ENCODE measurements at regions not wholly inside any gene's neighbourhood (a gene's known extent, or its start where the extent isn't known, plus 50 kb on each side); places are given as distances from the start of the nearest gene placed in this dataset.

DNA sequence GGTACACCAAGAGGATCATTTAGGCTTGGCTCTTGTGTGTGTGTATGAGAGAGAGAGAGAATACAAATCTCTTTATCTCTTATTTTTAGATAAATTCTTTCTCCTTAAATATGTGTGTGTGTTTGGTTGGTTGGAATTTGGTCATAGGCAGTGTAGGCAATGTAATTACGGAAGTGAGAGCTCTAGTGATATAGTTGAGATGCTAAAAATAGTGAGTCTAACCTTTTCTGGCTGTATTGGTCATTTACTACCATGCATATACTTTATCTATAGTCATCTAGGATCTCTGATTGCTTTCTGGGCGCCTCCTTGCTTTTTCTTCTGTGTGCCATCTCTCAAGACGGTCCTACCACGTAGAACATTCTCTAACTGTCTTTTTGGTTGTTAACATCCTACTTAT, 250.2 kb downstream of the NUF2 start:
- H3K4me1 ChIP-seq (ENCODE audit: low read length), result no peaks in the 10 kb centered on the region
- H3K79me2 ChIP-seq (ENCODE audit: low read length), result no peaks in the 10 kb centered on the region
- H3K27me3 ChIP-seq (ENCODE audit: low read depth, low read length), result no peaks in the 10 kb centered on the region
- no peaks in the 10 kb centered on the region for H4K20me1 ChIP-seq (ENCODE audit: insufficient read depth, low read length)
- no peak for TF ChIP-seq EZH2phosphoT487 (IDR thresholded peaks at IDR 0.05; ENCODE audit: low read depth)
- TF ChIP-seq, protein P1, sequence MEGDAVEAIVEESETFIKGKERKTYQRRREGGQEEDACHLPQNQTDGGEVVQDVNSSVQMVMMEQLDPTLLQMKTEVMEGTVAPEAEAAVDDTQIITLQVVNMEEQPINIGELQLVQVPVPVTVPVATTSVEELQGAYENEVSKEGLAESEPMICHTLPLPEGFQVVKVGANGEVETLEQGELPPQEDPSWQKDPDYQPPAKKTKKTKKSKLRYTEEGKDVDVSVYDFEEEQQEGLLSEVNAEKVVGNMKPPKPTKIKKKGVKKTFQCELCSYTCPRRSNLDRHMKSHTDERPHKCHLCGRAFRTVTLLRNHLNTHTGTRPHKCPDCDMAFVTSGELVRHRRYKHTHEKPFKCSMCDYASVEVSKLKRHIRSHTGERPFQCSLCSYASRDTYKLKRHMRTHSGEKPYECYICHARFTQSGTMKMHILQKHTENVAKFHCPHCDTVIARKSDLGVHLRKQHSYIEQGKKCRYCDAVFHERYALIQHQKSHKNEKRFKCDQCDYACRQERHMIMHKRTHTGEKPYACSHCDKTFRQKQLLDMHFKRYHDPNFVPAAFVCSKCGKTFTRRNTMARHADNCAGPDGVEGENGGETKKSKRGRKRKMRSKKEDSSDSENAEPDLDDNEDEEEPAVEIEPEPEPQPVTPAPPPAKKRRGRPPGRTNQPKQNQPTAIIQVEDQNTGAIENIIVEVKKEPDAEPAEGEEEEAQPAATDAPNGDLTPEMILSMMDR (IDR thresholded peaks at IDR 0.05; ENCODE audit: low read depth, low read length), result no peak
- H3K4me3 ChIP-seq (ENCODE audit: low read length), result no peak overlapping the region
- H3K36me3 ChIP-seq (replicated peaks; ENCODE audit: low read depth, low read length), result no peaks in the 10 kb centered on the region
- H2AFZ ChIP-seq (ENCODE audit: low read depth, low read length), result no peak overlapping the region
- no peak overlapping the region for H3K27ac ChIP-seq (ENCODE audit: low read length)
- no peak overlapping the region for H3K9ac ChIP-seq (ENCODE audit: low read length)
- H3K9me3 ChIP-seq (ENCODE audit: insufficient read depth, low read length), result no peaks in the 10 kb centered on the region
- H3K4me2 ChIP-seq (ENCODE audit: low read length), result no peak overlapping the region

DNA sequence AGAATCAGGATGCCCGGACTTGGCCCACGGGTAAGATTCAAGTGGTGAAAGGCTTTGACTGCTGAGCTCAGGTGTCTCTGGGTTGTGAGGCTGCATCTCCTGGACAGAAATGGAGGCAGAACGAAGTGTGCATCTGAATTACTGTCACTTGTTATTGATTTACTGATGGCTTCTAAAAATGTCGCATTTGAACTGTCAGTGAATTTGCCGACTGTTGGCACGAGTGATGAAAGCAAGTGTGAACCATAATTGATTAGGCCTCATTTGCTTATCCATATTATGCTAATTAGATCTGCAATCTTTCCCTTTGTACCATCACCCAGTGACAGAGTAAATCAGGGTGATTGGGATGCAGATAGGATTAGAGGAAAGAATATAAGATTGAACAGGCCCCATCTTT, 252.4 kb downstream of the NUF2 start:
- no peaks in the 10 kb centered on the region for H3K9me3 ChIP-seq (ENCODE audit: insufficient read depth, low read length)
- H3K27ac ChIP-seq (ENCODE audit: low read length), result no peak overlapping the region
- no peak overlapping the region for H2AFZ ChIP-seq (ENCODE audit: low read depth, low read length)
- no peaks in the 10 kb centered on the region for H3K36me3 ChIP-seq (replicated peaks; ENCODE audit: low read depth, low read length)
- H3K4me3 ChIP-seq (ENCODE audit: low read length), result no peak overlapping the region
- no peaks in the 10 kb centered on the region for H4K20me1 ChIP-seq (ENCODE audit: insufficient read depth, low read length)
- H3K4me1 ChIP-seq (ENCODE audit: low read length), result no peaks in the 10 kb centered on the region
- no peaks in the 10 kb centered on the region for H3K27me3 ChIP-seq (ENCODE audit: low read depth, low read length)
- no peak overlapping the region for H3K9ac ChIP-seq (ENCODE audit: low read length)
- TF ChIP-seq, protein P1 (IDR thresholded peaks at IDR 0.05; ENCODE audit: low read depth, low read length), result no peak
- no peaks in the 10 kb centered on the region for H3K79me2 ChIP-seq (ENCODE audit: low read length)
- no peak overlapping the region for H3K4me2 ChIP-seq (ENCODE audit: low read length)

DNA sequence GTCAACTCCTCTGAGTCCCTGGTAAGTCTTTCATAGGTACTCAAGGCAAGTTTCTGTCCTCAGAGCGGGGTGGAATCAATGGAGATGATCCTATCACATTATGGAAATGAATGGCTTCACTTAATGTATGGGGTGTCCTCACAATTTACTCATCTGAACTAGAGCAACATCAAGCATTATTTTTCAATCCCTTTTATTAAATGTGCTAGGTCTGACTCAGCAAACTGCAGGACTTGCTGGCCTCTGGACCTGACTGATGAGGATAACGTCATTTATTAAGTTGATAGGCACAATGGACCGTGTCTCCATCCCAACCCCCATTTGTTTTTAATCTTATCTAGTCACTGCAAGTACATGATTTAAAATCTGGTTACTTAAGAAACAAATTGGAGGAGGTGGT, 259.2 kb downstream of the NUF2 start:
- Histone ChIP-seq H3K9ac (ENCODE audit: low read length) (no peak overlapping the region), H2AFZ (ENCODE audit: low read depth, low read length) (no peak overlapping the region), H4K20me1 (ENCODE audit: insufficient read depth, low read length) (no peaks in the 10 kb centered on the region), H3K4me3 (ENCODE audit: low read length) (no peak overlapping the region), H3K4me1 (ENCODE audit: low read length) (no peaks in the 10 kb centered on the region), H3K27ac (ENCODE audit: low read length) (no peak overlapping the region), H3K9me3 (ENCODE audit: insufficient read depth, low read length) (no peaks in the 10 kb centered on the region), H3K27me3 (ENCODE audit: low read depth, low read length) (no peaks in the 10 kb centered on the region), H3K36me3 (replicated peaks; ENCODE audit: low read depth, low read length) (no peaks in the 10 kb centered on the region), H3K79me2 (ENCODE audit: low read length) (no peaks in the 10 kb centered on the region), H3K4me2 (ENCODE audit: low read length) (no peak overlapping the region)
- TF ChIP-seq EZH2phosphoT487 (IDR thresholded peaks at IDR 0.05; ENCODE audit: low read depth), result no peak
- TF ChIP-seq, protein P1 (IDR thresholded peaks at IDR 0.05; ENCODE audit: low read depth, low read length), result no peak

DNA sequence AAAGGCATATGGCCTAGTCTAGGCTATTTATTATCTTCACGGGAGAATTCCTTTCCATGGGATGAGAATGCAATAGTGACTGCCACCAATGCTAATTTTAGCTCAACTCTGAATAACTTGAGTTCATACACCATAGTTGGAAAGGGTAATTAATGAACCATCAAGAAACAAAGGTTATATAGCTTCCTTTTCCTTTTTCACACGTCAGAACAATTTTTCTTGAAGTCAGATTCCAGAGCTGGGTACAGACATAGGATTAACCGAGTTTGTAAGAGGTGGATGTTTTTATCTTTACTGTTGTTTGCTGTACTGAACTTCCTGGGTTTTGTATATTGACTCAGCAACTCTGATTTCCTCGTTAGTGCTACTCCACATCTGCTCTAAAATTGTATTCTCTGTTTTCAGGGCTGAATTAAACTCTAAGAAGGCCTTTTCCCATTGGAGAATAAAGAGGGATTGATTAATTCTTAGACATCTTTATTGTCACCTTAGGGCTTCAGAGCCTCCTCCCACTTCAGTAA, 262.0 kb downstream of the NUF2 start:
- H3K4me1 ChIP-seq (ENCODE audit: low read length), result no peaks in the 10 kb centered on the region
- H3K27me3 ChIP-seq (ENCODE audit: low read depth, low read length), result no peaks in the 10 kb centered on the region
- no peak overlapping the region for H3K4me2 ChIP-seq (ENCODE audit: low read length)
- no peak overlapping the region for H3K27ac ChIP-seq (ENCODE audit: low read length)
- no peak overlapping the region for H3K9ac ChIP-seq (ENCODE audit: low read length)
- no peaks in the 10 kb centered on the region for H3K79me2 ChIP-seq (ENCODE audit: low read length)
- TF ChIP-seq, protein P1 (IDR thresholded peaks at IDR 0.05; ENCODE audit: low read depth, low read length), result no peak
- no peak for TF ChIP-seq EZH2phosphoT487 (IDR thresholded peaks at IDR 0.05; ENCODE audit: low read depth)
- H2AFZ ChIP-seq (ENCODE audit: low read depth, low read length), result no peak overlapping the region
- no peak overlapping the region for H3K4me3 ChIP-seq (ENCODE audit: low read length)
- no peaks in the 10 kb centered on the region for H3K36me3 ChIP-seq (replicated peaks; ENCODE audit: low read depth, low read length)
- no peaks in the 10 kb centered on the region for H4K20me1 ChIP-seq (ENCODE audit: insufficient read depth, low read length)
- H3K9me3 ChIP-seq (ENCODE audit: insufficient read depth, low read length), result no peaks in the 10 kb centered on the region
